ENCODE measurements at regions not wholly inside any gene's neighbourhood (a gene's known extent, or its start where the extent isn't known, plus 50 kb on each side); places are given as distances from the start of the nearest gene placed in this dataset.

DNA sequence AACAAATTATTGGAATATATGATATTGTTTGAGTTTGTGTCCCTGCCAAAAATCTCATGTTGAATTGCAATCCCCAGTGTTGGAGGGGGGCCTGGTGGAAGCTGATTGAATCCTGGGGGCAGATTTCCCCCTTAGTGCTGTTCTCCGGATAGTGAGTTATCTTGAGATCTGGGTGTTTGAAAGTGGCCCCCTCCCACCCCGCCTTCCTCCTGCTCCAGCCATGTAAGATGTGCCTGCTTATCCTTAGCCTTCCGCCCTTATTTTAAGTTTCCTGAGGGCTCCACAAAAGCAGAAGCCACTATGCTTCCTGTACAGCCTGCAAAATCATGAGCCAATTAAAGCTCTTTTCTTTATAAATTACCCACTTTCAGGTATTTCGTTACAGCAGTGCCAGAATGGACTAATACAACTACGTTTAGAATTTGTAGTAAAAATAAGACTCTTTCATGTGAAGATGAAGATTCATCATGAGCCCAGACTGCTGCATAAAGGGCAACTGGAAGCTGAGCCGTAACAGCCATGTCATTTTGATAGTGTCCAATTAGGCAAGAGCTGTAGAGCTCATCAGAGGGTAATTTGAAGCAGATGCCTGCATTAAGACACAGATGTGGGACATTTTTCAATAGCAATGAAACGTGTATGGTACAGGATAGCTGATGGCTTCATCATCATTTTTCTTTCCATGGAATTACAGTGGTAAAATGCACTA lies 1007.2 kb downstream of the REEP3 start:
- no peak for TF ChIP-seq EZH2phosphoT487 (IDR thresholded peaks at IDR 0.05; ENCODE audit: low read depth)
- TF ChIP-seq, protein P1, sequence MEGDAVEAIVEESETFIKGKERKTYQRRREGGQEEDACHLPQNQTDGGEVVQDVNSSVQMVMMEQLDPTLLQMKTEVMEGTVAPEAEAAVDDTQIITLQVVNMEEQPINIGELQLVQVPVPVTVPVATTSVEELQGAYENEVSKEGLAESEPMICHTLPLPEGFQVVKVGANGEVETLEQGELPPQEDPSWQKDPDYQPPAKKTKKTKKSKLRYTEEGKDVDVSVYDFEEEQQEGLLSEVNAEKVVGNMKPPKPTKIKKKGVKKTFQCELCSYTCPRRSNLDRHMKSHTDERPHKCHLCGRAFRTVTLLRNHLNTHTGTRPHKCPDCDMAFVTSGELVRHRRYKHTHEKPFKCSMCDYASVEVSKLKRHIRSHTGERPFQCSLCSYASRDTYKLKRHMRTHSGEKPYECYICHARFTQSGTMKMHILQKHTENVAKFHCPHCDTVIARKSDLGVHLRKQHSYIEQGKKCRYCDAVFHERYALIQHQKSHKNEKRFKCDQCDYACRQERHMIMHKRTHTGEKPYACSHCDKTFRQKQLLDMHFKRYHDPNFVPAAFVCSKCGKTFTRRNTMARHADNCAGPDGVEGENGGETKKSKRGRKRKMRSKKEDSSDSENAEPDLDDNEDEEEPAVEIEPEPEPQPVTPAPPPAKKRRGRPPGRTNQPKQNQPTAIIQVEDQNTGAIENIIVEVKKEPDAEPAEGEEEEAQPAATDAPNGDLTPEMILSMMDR (IDR thresholded peaks at IDR 0.05; ENCODE audit: low read depth, low read length): no peak
